RWPE1 (cell line): ENCODE measurements at regions not wholly inside any gene's neighbourhood (a gene's known extent, or its start where the extent isn't known, plus 50 kb on each side); places are given as distances from the start of the nearest gene placed in this dataset.
"Not testable (repeated sequence)": the region's sequence is repeated elsewhere in the genome, so short reads cannot be mapped to it uniquely, and the experiment has no call there.

Source experiments
- CTCF ChIA-PET: fragments of 350-600 bp; sonication (Branson Sonifier 250); formaldehyde crosslinking; extraction: SDS; loops from one replicate; lab custom pipeline; 2021; lab: Yijun Ruan, JAX
- POLR2A ChIA-PET: fragments of 400-600 bp; formaldehyde crosslinking; extraction: SDS; loops from one replicate; lab custom pipeline; 2020; ENCODE audit warnings: antibody characterized with exemption; ENCODE audit not compliant: low non-redundant PET; lab: Yijun Ruan, JAX
- DNase-seq: peaks from one replicate; pipeline ENCODE4 v3.0.0; 2012; ENCODE audit warnings: low spot score
- H3K27ac ChIP-seq: fragments of 450-650 bp; 2 replicates; pipeline ENCODE4 v1.5.1; 2017
- CTCF ChIP-seq: fragments of 450-650 bp; conservative IDR thresholded peaks from 2 replicates; pipeline ENCODE4 v1.5.1; 2017; ENCODE audit warnings: low read depth, mild to moderate bottlenecking

GRCh38 chr9:118692613-118693012 is 676.6 kb downstream of the BRINP1 start:
- CTCF ChIA-PET, result no interaction called here
- no peak for DNase-seq
- no peak for TF ChIP-seq CTCF
- no peak overlapping the region for H3K27ac ChIP-seq
- POLR2A ChIA-PET, result no interaction called here

GRCh38 chr9:118693645-118694044 is 675.6 kb downstream of the BRINP1 start:
- H3K27ac ChIP-seq, result no peak overlapping the region
- ChIA-PET POLR2A (no interaction called here), CTCF (interaction anchor here (0.5 kb wide), 1 partner anchor 951 kb away, joined by 3 read pairs; no protein-coding TSS in a partner anchor)
- TF ChIP-seq CTCF, result no peak
- DNase-seq, result no peak

GRCh38 chr9:118695249-118695648 is 674.0 kb downstream of the BRINP1 start:
- CTCF ChIA-PET, result interaction anchor here (0.7 kb wide), 2 partner anchors 512 to 771 kb away, joined by 3 to 4 read pairs; no protein-coding TSS in a partner anchor
- H3K27ac ChIP-seq, POLR2A ChIA-PET, DNase-seq: not testable (repeated sequence)

GRCh38 chr9:118701985-118702384 is 667.2 kb downstream of the BRINP1 start:
- H3K27ac ChIP-seq, result no peak overlapping the region
- no peak for DNase-seq
- ChIA-PET CTCF (no interaction called here), POLR2A (no interaction called here)
- TF ChIP-seq CTCF, result no peak

- TF ChIP-seq CTCF, result no peak
- H3K27ac ChIP-seq, result no peak overlapping the region
- DNase-seq, result no peak
- POLR2A ChIA-PET, result no interaction called here
- CTCF ChIA-PET, result interaction anchor here (0.6 kb wide), 1 partner anchor 319 kb away, joined by 3 read pairs; no protein-coding TSS in a partner anchor
Measured at GRCh38 chr9:118711843-118712242, 657.4 kb downstream of the BRINP1 start.

- CTCF ChIA-PET, result no interaction called here
- H3K27ac ChIP-seq, result no peak overlapping the region
- DNase-seq, result no peak
- POLR2A ChIA-PET, result no interaction called here
- TF ChIP-seq CTCF, result no peak
Measured at GRCh38 chr9:118721276-118721675, 648.0 kb downstream of the BRINP1 start.

- no peak overlapping the region for H3K27ac ChIP-seq
- ChIA-PET POLR2A (no interaction called here), CTCF (no interaction called here)
- no peak for TF ChIP-seq CTCF
- DNase-seq, result no peak
Measured at GRCh38 chr9:118721923-118722322, 647.3 kb downstream of the BRINP1 start.
